Peyer's patch (tissue), 4 donors: ENCODE measurements at regions not wholly inside any gene's neighbourhood (a gene's known extent, or its start where the extent isn't known, plus 50 kb on each side); places are given as distances from the start of the nearest gene placed in this dataset.

Source experiments
- DNase-seq, 3 donors: peaks; one replicate each; pipeline ENCODE4 v3.0.0-alpha.2; 2017 to 2019
- H3K27ac ChIP-seq, 4 donors: fragments of 200-600 bp; sonication (generic); one replicate each; pipeline ENCODE4 v1.5.1; 2016 to 2019
- H3K27me3 ChIP-seq, 2 donors: fragments of 200-600 bp; sonication (generic); one replicate each; pipeline ENCODE4 v1.5.1; 2019
- H3K36me3 ChIP-seq, 3 donors: fragments of 200-600 bp; sonication (generic); one replicate each; pipeline ENCODE4 v1.5.1; 2016 to 2019
- H3K4me1 ChIP-seq, 4 donors: fragments of 200-600 bp; sonication (generic); one replicate each; pipeline ENCODE4 v1.5.1; 2016 to 2019
- H3K4me3 ChIP-seq, 4 donors: fragments of 200-600 bp; sonication (generic); 1 replicate in 3 of 4; 2 replicates in 1 of 4; pipeline ENCODE4 v1.5.1; 2016 to 2019; ENCODE audit warnings: mild to moderate bottlenecking in 1 of 4
- H3K9me3 ChIP-seq, 4 donors: fragments of 200-600 bp; sonication (generic); one replicate each; pipeline ENCODE4 v1.5.1; 2016 to 2019; ENCODE audit warnings: mild to moderate bottlenecking in 1 of 4
- CTCF ChIP-seq, 6 experiments: fragments of 450-650 bp in 4 of 6; fragments of 200-600 bp in 2 of 6; sonication (generic) in 1 of 6; IDR thresholded peaks; one replicate each; pipeline ENCODE4 v1.5.1; 2017 to 2019; ENCODE audit warnings: antibody characterized with exemption in 6 of 6, mild to moderate bottlenecking in 3 of 6, moderate library complexity in 1 of 6
- POLR2A ChIP-seq, 2 donors: fragments of 450-650 bp; IDR thresholded peaks; one replicate each; pipeline ENCODE4 v1.5.1; 2017; ENCODE audit warnings: antibody characterized with exemption in 2 of 2, mild to moderate bottlenecking in 2 of 2, moderate library complexity in 2 of 2

DNA sequence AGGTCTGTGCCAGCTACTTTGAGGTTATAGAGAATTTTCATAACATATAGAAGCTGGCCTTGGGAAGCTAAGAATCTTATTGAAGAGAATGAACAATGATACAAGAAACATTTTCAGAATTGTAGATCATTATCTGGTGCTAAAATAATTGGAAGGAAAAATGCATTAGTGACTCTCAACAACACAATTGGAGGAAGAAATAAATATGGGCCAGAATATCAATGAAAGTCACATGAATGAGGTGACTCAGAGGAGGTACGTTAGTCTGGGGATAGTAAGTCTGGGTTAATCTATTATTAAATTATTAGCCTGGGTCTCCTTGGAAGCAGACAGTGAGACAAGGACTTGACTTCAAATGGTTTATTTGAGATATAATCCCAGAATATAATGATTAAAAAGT is 529.3 kb upstream of the SLIT2 start:
- no peak overlapping the region for H3K4me3 ChIP-seq
- H3K9me3 ChIP-seq: no peaks in the 10 kb centered on the region
- H3K4me1 ChIP-seq: no peaks in the 10 kb centered on the region
- TF ChIP-seq CTCF (IDR thresholded peaks at IDR 0.05): no peak
- TF ChIP-seq POLR2A (IDR thresholded peaks at IDR 0.05): no peak
- no peaks in the 10 kb centered on the region for H3K27me3 ChIP-seq
- DNase-seq: no peak
- H3K27ac ChIP-seq: no peak overlapping the region
- H3K36me3 ChIP-seq: no peaks in the 10 kb centered on the region

DNA sequence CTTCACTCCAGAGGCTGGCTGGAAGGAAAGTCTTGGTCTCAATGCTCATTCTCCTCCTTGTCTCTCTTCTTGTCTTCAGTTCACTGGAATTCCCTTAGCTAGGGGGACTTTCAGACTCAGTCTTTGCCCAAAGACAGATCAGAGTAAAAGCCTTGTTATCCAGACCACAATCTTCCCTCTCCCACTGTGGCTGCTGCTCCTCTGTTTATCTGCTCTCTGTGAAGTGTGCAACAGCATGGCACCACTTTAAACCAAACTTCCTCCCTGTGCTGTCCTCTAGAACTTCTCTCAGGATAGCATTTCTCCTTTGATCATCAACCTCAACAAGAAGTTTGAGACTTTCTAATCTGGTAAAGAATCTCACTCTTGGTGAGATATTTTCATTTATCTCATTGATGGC is 530.1 kb upstream of the SLIT2 start:
- Histone ChIP-seq H3K4me3 (no peak overlapping the region), H3K36me3 (no peaks in the 10 kb centered on the region), H3K27me3 (no peaks in the 10 kb centered on the region), H3K9me3 (no peaks in the 10 kb centered on the region), H3K4me1 (no peaks in the 10 kb centered on the region), H3K27ac (no peak overlapping the region)
- no peak for TF ChIP-seq POLR2A (IDR thresholded peaks at IDR 0.05)
- no peak for TF ChIP-seq CTCF (IDR thresholded peaks at IDR 0.05)
- no peak for DNase-seq

GRCh38 chr4:19720610-19721009 is 531.1 kb upstream of the SLIT2 start:
- Histone ChIP-seq H3K4me3 (no peak overlapping the region), H3K9me3 (no peaks in the 10 kb centered on the region), H3K36me3 (no peaks in the 10 kb centered on the region), H3K27ac (no peak overlapping the region), H3K27me3 (no peaks in the 10 kb centered on the region), H3K4me1 (no peaks in the 10 kb centered on the region)
- DNase-seq: no peak
- TF ChIP-seq CTCF (IDR thresholded peaks at IDR 0.05): no peak
- TF ChIP-seq POLR2A (IDR thresholded peaks at IDR 0.05): no peak

DNA sequence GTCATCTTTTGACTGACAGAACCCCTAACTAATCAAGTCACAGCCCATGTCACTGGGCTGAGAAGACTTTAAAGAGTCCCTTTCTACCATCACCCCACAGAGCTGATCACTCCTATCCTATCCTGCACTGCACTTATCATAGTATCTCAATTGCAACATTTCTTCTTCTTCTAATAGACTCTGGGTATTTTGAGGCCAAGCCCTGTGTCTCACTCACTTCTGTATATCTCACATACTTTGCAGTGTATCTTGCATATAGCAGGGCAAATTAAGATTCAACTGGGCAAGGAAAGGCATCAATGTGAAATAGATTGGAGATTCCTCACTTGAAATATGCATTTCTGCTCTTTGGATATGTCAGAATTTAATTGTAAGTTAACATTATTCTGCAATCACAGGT is 531.5 kb upstream of the SLIT2 start:
- Histone ChIP-seq H3K36me3 (no peaks in the 10 kb centered on the region), H3K27me3 (no peaks in the 10 kb centered on the region), H3K9me3 (no peaks in the 10 kb centered on the region), H3K4me3 (no peak overlapping the region), H3K27ac (no peak overlapping the region), H3K4me1 (no peaks in the 10 kb centered on the region)
- TF ChIP-seq POLR2A (IDR thresholded peaks at IDR 0.05) (no peak), CTCF (IDR thresholded peaks at IDR 0.05) (no peak)
- DNase-seq: no peak

- no peak overlapping the region for H3K27ac ChIP-seq
- H3K27me3 ChIP-seq: no peaks in the 10 kb centered on the region
- DNase-seq: no peak
- H3K4me3 ChIP-seq: no peak overlapping the region
- H3K4me1 ChIP-seq: no peaks in the 10 kb centered on the region
- H3K9me3 ChIP-seq: no peaks in the 10 kb centered on the region
- TF ChIP-seq CTCF (IDR thresholded peaks at IDR 0.05) (no peak), POLR2A (IDR thresholded peaks at IDR 0.05) (no peak)
- H3K36me3 ChIP-seq: no peaks in the 10 kb centered on the region
Measured at GRCh38 chr4:19711871-19712270, 539.8 kb upstream of the SLIT2 start.

DNA sequence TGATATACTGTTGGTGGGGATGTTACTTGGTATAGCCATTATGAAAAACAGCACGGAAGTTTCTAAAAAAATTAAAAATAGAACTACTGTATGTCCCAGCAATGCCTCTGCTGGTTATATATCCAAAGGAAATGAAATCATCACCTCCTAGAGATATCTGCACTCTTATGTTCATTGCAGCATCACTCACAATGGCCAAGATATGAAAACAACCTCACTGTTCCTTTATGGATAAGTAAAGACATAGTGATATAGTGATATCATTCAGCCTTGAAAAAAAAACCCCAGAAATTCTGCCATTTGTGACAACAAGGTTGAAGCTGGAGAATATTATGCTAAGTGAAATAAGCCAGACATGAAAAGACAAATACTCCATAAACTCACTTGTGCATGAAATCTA is 543.8 kb upstream of the SLIT2 start:
- DNase-seq: no peak
- H3K36me3 ChIP-seq: no peaks in the 10 kb centered on the region
- TF ChIP-seq POLR2A (IDR thresholded peaks at IDR 0.05): no peak
- no peak for TF ChIP-seq CTCF (IDR thresholded peaks at IDR 0.05)

More for the DNA sequence above, 543.8 kb upstream of the SLIT2 start:
- H3K9me3 ChIP-seq: no peaks in the 10 kb centered on the region
- no peaks in the 10 kb centered on the region for H3K4me1 ChIP-seq
- H3K4me3 ChIP-seq: no peak overlapping the region
- H3K27ac ChIP-seq: no peak overlapping the region
- H3K27me3 ChIP-seq: no peaks in the 10 kb centered on the region
